GM12878 (cell line): ENCODE measurements at regions not wholly inside any gene's neighbourhood (a gene's known extent, or its start where the extent isn't known, plus 50 kb on each side); places are given as distances from the start of the nearest gene placed in this dataset.

Experiments
- EED ChIP-seq: sonication (generic); IDR thresholded peaks from 2 replicates; pipeline ENCODE4 v1.6.1; 2016; ENCODE audit warnings: antibody characterized with exemption, low read depth
- NRF1 ChIP-seq: conservative IDR thresholded peaks from 2 replicates; pipeline ENCODE4 v1.6.1; 2011; ENCODE audit warnings: mild to moderate bottlenecking, low read depth, low read length, improper control_type of control experiment
- POLR2A ChIP-seq: IDR thresholded peaks from 2 replicates; pipeline ENCODE4 v1.6.1; 2011; ENCODE audit warnings: low read depth, mild to moderate bottlenecking, low read length
- TF ChIP-seq, protein P1 (sequence below): IDR thresholded peaks from 2 replicates; pipeline ENCODE4 v1.6.1; 2011; ENCODE audit warnings: borderline replicate concordance, low read depth, mild to moderate bottlenecking, moderate library complexity, low read length; ENCODE audit not compliant: insufficient read depth, poor library complexity, severe bottlenecking

DNA sequence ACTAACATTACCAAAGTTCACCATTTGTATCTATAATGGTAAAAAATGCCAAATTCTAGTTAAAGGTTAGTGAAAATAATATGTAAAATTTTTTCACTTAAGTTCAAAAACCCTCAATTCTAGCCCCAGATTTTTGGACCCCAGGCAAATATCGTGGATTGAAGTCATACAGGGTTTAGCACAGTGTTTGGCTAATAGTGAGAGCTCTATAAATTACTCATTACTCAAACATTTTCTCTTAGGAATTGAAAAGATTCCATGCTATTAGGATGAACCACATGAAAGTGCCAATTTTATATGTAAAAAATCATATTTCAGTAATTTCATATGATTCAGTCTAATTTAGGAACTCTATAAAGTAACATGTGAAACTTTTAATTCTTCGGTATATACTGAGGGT lies 170.3 kb upstream of the PREP start:
- TF ChIP-seq EED (no peak), POLR2A (no peak), NRF1 (no peak)
- TF ChIP-seq, protein P1, sequence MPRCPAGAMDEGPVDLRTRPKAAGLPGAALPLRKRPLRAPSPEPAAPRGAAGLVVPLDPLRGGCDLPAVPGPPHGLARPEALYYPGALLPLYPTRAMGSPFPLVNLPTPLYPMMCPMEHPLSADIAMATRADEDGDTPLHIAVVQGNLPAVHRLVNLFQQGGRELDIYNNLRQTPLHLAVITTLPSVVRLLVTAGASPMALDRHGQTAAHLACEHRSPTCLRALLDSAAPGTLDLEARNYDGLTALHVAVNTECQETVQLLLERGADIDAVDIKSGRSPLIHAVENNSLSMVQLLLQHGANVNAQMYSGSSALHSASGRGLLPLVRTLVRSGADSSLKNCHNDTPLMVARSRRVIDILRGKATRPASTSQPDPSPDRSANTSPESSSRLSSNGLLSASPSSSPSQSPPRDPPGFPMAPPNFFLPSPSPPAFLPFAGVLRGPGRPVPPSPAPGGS = no peak
